Activated T-cell treated with anti-CD3 and anti-CD28 coated beads for 48 hours (primary cell): ENCODE measurements at regions not wholly inside any gene's neighbourhood (a gene's known extent, or its start where the extent isn't known, plus 50 kb on each side); places are given as distances from the start of the nearest gene placed in this dataset.

Experiments used
- DNase-seq: peaks from one replicate; pipeline ENCODE4 v3.0.0-alpha.2; 2020; ENCODE audit warnings: low read depth

GRCh38 chr3:14312375-14312774, 90.0 kb upstream of the SLC6A6 start:
- no peak for DNase-seq

DNA sequence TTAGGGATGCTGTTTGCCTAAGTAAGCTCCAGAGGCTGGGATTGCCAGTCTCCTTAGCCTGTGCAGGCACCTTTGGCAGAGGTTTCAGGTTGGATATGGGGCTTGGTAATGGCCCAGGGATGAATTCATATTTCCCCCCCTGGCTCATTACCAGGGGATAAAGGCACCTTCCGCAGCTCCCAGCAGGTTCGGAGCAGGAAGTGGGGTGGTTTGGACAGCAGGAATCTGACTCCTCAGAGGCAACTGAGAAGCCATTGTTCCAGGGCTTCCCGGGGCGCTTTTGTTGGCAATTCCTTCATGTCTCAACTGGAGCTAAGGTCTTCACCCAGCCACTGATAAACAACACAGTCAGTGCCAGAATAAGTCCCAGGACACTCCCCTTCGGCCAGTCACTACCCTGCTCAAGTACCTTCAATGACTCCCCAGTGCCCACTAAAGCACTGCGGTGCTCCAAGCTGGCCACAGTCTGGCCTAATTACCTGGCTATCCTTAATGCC, 85.3 kb upstream of the SLC6A6 start:
- DNase-seq = no peak

DNA sequence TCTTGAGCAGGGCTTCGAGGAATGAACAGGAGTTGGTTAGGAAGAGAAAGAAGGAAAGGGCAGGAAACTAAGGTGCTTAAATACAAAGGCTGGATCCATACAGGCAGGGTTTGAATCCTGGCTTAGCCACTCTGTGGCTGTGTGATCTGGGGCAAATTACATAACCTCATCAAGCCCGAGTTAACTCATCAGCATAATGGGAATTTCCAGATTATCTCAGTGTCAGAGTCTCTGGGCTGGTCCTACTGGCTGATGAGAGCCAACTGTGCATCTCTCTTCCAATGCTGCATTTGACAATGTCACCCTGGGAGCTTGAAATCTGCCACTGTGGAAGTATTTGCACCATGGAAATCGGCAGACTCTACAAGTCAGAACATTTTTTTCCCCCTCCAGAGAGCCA, 83.8 kb upstream of the SLC6A6 start:
- no peak for DNase-seq

- no peak for DNase-seq
These were observed 82.7 kb upstream of the SLC6A6 start for GRCh38 chr3:14319654-14320182.

DNA sequence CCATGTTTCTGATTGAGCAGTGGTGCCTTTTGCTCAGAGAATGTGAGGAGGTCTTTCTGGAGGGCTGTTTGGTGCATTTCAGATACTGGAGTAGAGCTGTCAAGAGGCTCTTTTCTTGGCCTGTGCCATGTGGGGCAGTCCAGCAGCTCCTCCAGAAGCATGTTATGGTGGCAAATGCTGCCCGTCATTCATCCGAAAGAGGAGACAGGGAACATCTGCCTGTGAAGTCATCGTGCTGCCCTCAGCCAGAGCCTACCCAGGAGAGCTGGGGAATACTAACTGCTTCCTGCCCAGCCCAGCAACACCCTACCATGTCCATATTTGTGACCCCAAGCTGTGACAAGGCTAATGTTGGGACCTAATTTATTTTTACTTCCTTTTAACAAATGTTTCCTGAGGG, 82.2 kb upstream of the SLC6A6 start:
- no peak for DNase-seq

DNA sequence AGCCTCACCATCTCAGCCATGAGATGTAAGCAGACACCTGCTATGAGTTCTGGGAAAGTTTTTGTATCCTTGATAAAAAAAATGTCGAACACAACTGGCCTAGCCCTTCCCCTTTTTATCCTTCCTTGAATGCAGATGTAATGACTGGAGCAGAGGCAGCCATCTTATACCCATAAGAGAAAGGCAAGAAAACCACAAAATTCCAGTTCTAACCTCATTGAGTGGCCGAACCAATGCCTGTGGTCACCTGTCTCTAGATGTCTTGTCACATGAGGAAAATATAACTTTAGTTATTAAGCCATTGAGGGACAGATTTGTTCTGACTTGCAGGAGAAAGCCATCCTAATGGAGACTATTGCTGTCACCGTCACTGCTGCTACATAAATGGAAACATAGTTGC, 80.4 kb upstream of the SLC6A6 start:
- no peak for DNase-seq

- DNase-seq = no peak
These were observed 79.6 kb upstream of the SLC6A6 start for GRCh38 chr3:14322667-14323295.

GRCh38 chr3:14323401-14324223, 78.8 kb upstream of the SLC6A6 start:
- no peak for DNase-seq

DNA sequence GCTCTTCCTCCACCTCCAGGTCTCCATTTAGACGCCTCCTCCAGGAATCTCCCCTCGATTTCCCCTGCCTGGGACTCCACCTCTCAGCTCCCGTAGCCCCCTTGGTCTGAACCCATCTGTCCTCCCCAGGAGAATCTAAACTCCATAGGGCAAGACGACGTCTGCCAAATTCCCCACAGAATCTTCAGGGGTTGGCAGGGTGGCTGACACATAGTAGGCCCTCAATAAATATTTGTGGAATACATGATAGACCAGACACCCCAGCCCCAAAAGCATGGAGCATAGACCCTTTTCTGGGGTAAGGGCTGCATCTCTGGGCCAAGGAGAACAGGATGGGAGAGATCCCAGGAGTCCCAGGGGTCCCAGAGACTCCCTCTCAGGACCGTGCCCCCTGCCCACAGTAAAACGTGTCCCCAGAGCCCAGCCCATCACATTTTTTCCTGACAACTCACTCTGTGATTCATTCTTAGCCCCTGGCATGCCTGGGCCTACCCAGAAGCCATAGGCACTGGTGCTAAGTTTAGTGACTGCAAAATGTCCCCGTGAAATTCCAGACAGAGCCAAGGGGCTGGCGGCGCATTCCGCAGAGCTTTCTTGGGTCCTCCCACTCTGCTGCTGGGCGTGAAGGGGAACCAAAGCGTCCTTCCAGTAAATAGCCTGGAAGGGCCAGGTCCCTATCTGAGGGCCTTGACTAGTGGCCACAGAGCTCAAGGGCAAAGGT, 78.0 kb upstream of the SLC6A6 start:
- no peak for DNase-seq

DNA sequence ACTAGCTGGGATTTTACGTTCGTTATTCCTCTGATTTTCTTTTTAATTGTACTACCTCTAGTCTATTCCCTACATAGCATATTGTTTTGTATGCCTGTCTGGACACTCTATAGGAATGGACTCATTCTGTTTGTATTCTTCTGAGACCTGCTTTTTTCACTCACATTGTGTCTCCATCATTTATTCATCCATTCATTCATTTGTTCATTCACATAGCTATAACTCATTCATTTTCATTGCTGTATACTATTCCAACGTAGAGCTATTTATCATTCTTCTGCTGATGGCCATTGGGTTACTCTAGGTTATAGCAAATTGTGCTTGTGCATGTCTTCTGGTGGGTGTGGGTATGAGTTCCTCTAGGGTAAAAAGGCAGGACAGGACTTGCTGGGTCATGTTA, 74.0 kb upstream of the SLC6A6 start:
- DNase-seq = no peak

DNA sequence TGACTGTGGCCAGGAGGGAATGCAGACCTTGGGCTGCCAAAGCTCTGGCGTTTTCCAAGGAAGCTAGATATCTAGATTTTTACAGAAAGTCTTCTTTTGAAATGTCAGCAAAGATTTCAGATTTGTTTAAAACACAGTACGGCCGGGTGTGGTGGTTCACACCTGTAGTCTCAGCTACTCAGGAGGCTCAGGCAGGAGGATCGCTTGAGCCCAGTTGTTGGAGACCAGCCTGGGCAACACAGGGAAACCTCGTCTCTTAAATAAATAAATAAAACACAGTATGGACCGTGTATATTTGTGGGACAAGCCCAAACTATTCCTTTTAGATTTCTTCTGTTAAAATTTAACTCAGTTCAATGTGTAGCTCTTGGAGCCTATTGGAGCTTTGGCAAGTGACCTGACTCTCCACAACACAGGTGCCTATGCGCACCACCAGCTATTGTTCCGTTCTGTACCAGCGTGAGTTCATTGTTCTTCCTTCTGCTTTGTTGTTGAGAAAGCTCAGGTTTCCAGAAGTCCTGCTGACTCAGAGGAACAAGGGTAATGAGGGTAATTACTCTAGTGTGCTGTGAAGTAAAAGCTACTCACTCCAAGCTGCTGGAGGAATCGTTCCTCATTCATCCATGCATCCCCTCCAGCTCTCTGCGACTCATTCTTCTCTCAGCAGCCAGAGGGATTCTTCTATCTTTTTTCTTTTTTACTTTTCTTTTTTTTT, 73.1 kb upstream of the SLC6A6 start:
- no peak for DNase-seq

- no peak for DNase-seq
These were observed 72.6 kb upstream of the SLC6A6 start for GRCh38 chr3:14329842-14330241.

DNA sequence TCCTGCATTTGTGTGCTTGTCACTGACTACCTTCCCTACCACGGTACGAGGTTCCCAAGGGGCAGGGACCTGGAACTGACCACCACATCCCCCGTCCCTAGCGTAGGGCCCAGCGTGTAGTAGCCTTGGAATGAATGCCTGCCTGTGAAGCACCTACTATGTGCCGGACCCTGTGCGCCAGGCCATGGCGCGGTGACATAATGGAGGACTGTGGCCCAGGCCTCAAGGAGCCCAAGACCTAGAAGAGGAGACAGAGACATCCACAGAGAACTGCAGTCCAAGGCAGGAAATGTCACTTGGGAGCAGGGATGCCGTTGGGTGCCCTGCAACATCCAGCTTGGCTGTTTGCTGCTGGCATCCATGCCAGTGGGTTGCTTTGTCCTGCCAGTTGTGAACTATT, 71.9 kb upstream of the SLC6A6 start:
- no peak for DNase-seq

DNA sequence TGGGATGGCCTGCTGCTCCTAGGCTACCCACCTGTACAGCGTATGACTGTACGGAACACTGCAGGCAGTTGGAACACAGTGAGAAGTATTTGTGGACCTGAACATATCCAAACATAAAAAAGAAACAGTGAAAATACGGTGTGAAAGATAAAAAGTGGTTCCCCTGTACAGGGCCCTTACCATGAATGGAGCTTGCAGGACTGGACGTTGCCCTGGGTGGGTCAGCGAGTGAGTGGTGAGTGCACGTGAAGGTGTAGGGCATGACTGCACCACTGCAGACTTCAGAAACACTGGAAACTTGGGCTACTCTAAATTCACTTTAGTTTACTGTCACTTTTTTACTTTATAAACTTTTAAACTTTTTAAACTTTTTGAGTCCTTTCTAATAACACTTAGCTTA, 71.2 kb upstream of the SLC6A6 start:
- DNase-seq = no peak

GRCh38 chr3:14332392-14332791, 70.0 kb upstream of the SLC6A6 start:
- no peak for DNase-seq

GRCh38 chr3:14333215-14333614, 69.2 kb upstream of the SLC6A6 start:
- DNase-seq = no peak

GRCh38 chr3:14333621-14334020, 68.8 kb upstream of the SLC6A6 start:
- no peak for DNase-seq

DNA sequence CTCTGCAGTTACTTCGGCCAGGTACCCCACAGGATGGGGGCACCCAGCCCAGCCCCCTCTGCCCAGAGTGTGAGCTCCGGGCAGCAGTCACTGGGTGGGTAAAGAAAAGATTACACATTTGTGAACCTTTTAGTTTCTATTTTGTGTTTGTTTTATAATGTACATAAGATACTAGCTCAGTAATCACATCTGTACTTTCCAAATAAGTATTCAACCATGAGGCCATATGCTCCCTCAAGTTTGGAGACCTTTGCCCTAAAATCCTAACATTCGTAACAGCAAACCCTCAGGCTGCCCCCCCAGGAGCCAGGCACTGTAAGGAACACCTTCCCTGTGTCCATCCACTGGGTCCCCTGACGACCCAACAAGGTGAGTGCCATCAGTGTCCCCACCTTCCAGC, 68.3 kb upstream of the SLC6A6 start:
- DNase-seq = no peak

- no peak for DNase-seq
These were observed 67.5 kb upstream of the SLC6A6 start for GRCh38 chr3:14334936-14335335.

DNA sequence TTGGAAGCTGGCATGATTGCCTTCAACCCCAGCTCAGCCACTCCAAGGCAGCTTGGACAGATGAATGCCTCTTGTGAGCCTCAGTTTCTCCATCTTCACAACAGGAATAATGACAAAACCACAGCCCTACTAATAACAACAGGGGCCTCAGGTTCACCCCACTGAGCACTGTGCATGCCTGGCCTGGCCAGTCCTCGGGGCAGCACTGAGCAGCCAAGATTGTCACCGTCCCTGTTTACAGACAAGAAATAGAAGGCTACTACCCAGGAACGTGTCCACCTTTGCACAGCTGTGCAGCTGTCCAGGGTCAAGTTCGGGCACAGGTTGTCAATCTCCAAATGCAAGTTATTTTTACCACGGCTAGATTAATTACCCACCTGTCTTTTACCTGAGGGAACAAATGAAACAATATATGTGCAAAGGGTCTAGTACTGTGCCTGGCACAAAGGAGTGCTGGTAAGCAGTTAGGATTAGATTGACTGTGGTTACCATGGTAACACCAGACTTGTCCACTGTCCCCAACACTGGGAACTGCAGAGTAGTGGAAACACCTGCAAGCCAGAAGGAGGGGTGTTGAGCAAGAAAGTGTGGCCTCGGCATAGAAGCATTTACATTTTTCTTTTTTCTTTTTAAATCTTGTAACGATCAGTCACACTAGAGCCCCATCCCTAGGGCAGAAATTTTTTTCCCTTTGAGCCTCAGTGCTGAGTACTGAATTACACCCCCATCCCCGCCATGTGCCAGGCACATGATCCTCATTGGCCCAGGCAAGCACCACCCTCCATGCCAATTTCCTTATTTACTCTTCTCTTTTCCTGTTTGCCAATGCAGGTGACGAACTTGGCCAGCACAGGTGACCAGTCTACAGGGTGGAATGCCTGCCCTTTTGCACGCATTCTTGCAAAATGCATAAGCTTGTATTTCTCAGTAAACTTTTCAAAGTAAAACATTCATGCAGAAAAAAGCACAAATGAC, 66.3 kb upstream of the SLC6A6 start:
- no peak for DNase-seq
